ES-I3 (cell line): ENCODE measurements at regions not wholly inside any gene's neighbourhood (a gene's known extent, or its start where the extent isn't known, plus 50 kb on each side); places are given as distances from the start of the nearest gene placed in this dataset.

Experiments used
- H3K36me3 ChIP-seq: 2 replicates; pipeline ENCODE4 v1.6.1; 2013; ENCODE audit warnings: mild to moderate bottlenecking, low read length, control low read depth, moderate library complexity; ENCODE audit not compliant: insufficient read depth
- H3K4me1 ChIP-seq: 2 replicates; pipeline ENCODE4 v1.6.1; 2013; ENCODE audit warnings: mild to moderate bottlenecking, control low read depth, low read length; ENCODE audit not compliant: insufficient read depth
- H3K9ac ChIP-seq: 2 replicates; pipeline ENCODE4 v1.6.1; 2013; ENCODE audit warnings: low read depth, mild to moderate bottlenecking, low read length, moderate library complexity
- H3K9me3 ChIP-seq: 2 replicates; pipeline ENCODE4 v1.6.1; 2013; ENCODE audit warnings: mild to moderate bottlenecking, low read length, moderate library complexity; ENCODE audit not compliant: control insufficient read depth, insufficient read depth

- Histone ChIP-seq H3K9ac (no peak overlapping the region), H3K4me1 (peaks cover 8% of the 10 kb centered on the region; the same call in 1 of the 2 replicates), H3K36me3 (no peaks in the 10 kb centered on the region), H3K9me3 (no peaks in the 10 kb centered on the region)
Measured at GRCh38 chr2:129782633-129782990, 196.9 kb upstream of the RAB6C start.

- peaks cover 8% of the 10 kb centered on the region; the same call in 1 of the 2 replicates for H3K4me1 ChIP-seq
- no peak overlapping the region for H3K9ac ChIP-seq
- H3K9me3 ChIP-seq = no peaks in the 10 kb centered on the region
- H3K36me3 ChIP-seq = no peaks in the 10 kb centered on the region
Measured at GRCh38 chr2:129784486-129784885, 195.0 kb upstream of the RAB6C start.

- H3K4me1 ChIP-seq = no peaks in the 10 kb centered on the region
- no peaks in the 10 kb centered on the region for H3K36me3 ChIP-seq
- H3K9ac ChIP-seq = no peak overlapping the region
- no peaks in the 10 kb centered on the region for H3K9me3 ChIP-seq
Measured at GRCh38 chr2:129791712-129792111, 187.8 kb upstream of the RAB6C start.

- H3K36me3 ChIP-seq = no peaks in the 10 kb centered on the region
- no peaks in the 10 kb centered on the region for H3K4me1 ChIP-seq
- H3K9me3 ChIP-seq = no peaks in the 10 kb centered on the region
- H3K9ac ChIP-seq = no peak overlapping the region
Measured at GRCh38 chr2:129793431-129793902, 186.0 kb upstream of the RAB6C start.

- H3K9me3 ChIP-seq = no peaks in the 10 kb centered on the region
- no peaks in the 10 kb centered on the region for H3K4me1 ChIP-seq
- H3K9ac ChIP-seq = no peak overlapping the region
- H3K36me3 ChIP-seq = no peaks in the 10 kb centered on the region
Measured at GRCh38 chr2:129794116-129794515, 185.3 kb upstream of the RAB6C start.

GRCh38 chr2:129794540-129794939, 184.9 kb upstream of the RAB6C start:
- no peaks in the 10 kb centered on the region for H3K36me3 ChIP-seq
- no peaks in the 10 kb centered on the region for H3K9me3 ChIP-seq

GRCh38 chr2:129796225-129796624, 183.2 kb upstream of the RAB6C start:
- no peaks in the 10 kb centered on the region for H3K9me3 ChIP-seq
- no peaks in the 10 kb centered on the region for H3K36me3 ChIP-seq
- H3K9ac ChIP-seq = no peak overlapping the region
- peaks cover 1% of the 10 kb centered on the region; the same call in 1 of the 2 replicates for H3K4me1 ChIP-seq

More at GRCh38 chr2:129794540-129794939, 184.9 kb upstream of the RAB6C start:
- H3K4me1 ChIP-seq = no peaks in the 10 kb centered on the region
- H3K9ac ChIP-seq = no peak overlapping the region

GRCh38 chr2:129796801-129797488, 182.5 kb upstream of the RAB6C start:
- no peaks in the 10 kb centered on the region for H3K36me3 ChIP-seq
- no peak overlapping the region for H3K9ac ChIP-seq
- no peaks in the 10 kb centered on the region for H3K9me3 ChIP-seq
- H3K4me1 ChIP-seq = peaks cover 9% of the 10 kb centered on the region

GRCh38 chr2:129797489-129798300, 181.8 kb upstream of the RAB6C start:
- peaks cover 14% of the 10 kb centered on the region for H3K4me1 ChIP-seq
- no peak overlapping the region for H3K9ac ChIP-seq
- no peaks in the 10 kb centered on the region for H3K9me3 ChIP-seq
- H3K36me3 ChIP-seq = no peaks in the 10 kb centered on the region

GRCh38 chr2:129798301-129798581, 181.2 kb upstream of the RAB6C start:
- Histone ChIP-seq H3K9ac (no peak overlapping the region), H3K4me1 (peaks cover 14% of the 10 kb centered on the region), H3K9me3 (no peaks in the 10 kb centered on the region), H3K36me3 (no peaks in the 10 kb centered on the region)

- no peak overlapping the region for H3K9ac ChIP-seq
- H3K4me1 ChIP-seq = peaks cover 14% of the 10 kb centered on the region
- no peaks in the 10 kb centered on the region for H3K36me3 ChIP-seq
- H3K9me3 ChIP-seq = no peaks in the 10 kb centered on the region
Measured at GRCh38 chr2:129798626-129799025, 180.8 kb upstream of the RAB6C start.

- peaks cover 14% of the 10 kb centered on the region for H3K4me1 ChIP-seq
- H3K9ac ChIP-seq = no peak overlapping the region
- no peaks in the 10 kb centered on the region for H3K36me3 ChIP-seq
- no peaks in the 10 kb centered on the region for H3K9me3 ChIP-seq
Measured at GRCh38 chr2:129799036-129799958, 180.2 kb upstream of the RAB6C start.

GRCh38 chr2:129800285-129800684, 179.2 kb upstream of the RAB6C start:
- no peaks in the 10 kb centered on the region for H3K36me3 ChIP-seq
- H3K9me3 ChIP-seq = no peaks in the 10 kb centered on the region
- no peak overlapping the region for H3K9ac ChIP-seq
- peaks cover 14% of the 10 kb centered on the region for H3K4me1 ChIP-seq

- Histone ChIP-seq H3K9ac (no peak overlapping the region), H3K4me1 (peaks cover 14% of the 10 kb centered on the region), H3K9me3 (no peaks in the 10 kb centered on the region), H3K36me3 (no peaks in the 10 kb centered on the region)
Measured at GRCh38 chr2:129800686-129801085, 178.8 kb upstream of the RAB6C start.
